Vagina (tissue), 2 donors: ENCODE measurements at regions not wholly inside any gene's neighbourhood (a gene's known extent, or its start where the extent isn't known, plus 50 kb on each side); places are given as distances from the start of the nearest gene placed in this dataset.

Source experiments
- POLR2A ChIP-seq, 2 donors: fragments of 450-650 bp; IDR thresholded peaks; one replicate each; pipeline ENCODE4 v1.6.1; 2017; ENCODE audit warnings: antibody characterized with exemption in 2 of 2, mild to moderate bottlenecking in 2 of 2, moderate library complexity in 2 of 2
- POLR2AphosphoS5 ChIP-seq, 2 donors: sonication (generic); formaldehyde crosslinking; IDR thresholded peaks; one replicate each; pipeline ENCODE4 v1.9.0; 2017; ENCODE audit warnings: antibody characterized with exemption in 2 of 2, mild to moderate bottlenecking in 2 of 2, low read depth in 1 of 2; ENCODE audit not compliant: insufficient read depth in 1 of 2
- TF ChIP-seq, protein P1 (sequence below), 3 experiments: fragments of 450-650 bp in 2 of 3; fragments of 200-600 bp in 1 of 3; sonication (generic) in 1 of 3; IDR thresholded peaks; one replicate each; pipeline ENCODE4 v1.5.1; 2017 to 2019; ENCODE audit warnings: antibody characterized with exemption in 3 of 3, mild to moderate bottlenecking in 2 of 3, moderate library complexity in 2 of 3

DNA sequence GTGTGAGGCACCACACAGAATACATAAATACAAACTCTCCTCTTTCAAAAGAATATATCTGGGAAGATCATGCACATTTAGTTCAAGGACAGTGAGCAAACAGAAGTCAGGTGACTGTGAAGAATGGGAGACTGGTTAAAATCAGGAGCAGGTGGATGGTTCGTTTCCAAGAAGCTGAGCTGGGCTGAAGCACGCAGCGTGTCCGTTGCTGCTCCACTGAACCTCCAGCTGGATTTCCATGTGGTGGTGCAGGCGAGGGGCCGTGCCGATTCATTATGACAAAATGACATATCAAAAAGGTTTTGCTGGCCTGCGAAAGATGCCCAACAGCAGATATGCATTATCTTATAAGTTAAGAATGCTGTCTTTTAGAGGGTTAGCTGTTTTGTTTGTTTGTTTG, 66.0 kb downstream of the OLIG1 start:
- TF ChIP-seq, protein P1, sequence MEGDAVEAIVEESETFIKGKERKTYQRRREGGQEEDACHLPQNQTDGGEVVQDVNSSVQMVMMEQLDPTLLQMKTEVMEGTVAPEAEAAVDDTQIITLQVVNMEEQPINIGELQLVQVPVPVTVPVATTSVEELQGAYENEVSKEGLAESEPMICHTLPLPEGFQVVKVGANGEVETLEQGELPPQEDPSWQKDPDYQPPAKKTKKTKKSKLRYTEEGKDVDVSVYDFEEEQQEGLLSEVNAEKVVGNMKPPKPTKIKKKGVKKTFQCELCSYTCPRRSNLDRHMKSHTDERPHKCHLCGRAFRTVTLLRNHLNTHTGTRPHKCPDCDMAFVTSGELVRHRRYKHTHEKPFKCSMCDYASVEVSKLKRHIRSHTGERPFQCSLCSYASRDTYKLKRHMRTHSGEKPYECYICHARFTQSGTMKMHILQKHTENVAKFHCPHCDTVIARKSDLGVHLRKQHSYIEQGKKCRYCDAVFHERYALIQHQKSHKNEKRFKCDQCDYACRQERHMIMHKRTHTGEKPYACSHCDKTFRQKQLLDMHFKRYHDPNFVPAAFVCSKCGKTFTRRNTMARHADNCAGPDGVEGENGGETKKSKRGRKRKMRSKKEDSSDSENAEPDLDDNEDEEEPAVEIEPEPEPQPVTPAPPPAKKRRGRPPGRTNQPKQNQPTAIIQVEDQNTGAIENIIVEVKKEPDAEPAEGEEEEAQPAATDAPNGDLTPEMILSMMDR (IDR thresholded peaks at IDR 0.05): no peak
- no peak for TF ChIP-seq POLR2A (IDR thresholded peaks at IDR 0.05)
- TF ChIP-seq POLR2AphosphoS5 (IDR thresholded peaks at IDR 0.05; ENCODE audit: insufficient read depth in 1 of 2, low read depth in 1 of 2): no peak
